A673 (cell line): ENCODE measurements at regions not wholly inside any gene's neighbourhood (a gene's known extent, or its start where the extent isn't known, plus 50 kb on each side); places are given as distances from the start of the nearest gene placed in this dataset.

Experiments used
- BruUV-seq: library from RNA; stranded (reverse); fragments of 400-500 nt; replicated peaks from 2 replicates; lab custom pipeline; 2021; lab: Mats Ljungman, UMichigan
- CTCF ChIA-PET: fragments of 300-600 bp; sonication (Branson Sonifier 250); formaldehyde crosslinking; loops from one replicate; lab custom pipeline; 2022; ENCODE audit warnings: antibody characterized with exemption; lab: Charles Lee
- POLR2A ChIA-PET: fragments of 300-600 bp; sonication (Branson Sonifier 250); formaldehyde crosslinking; loops from one replicate; lab custom pipeline; 2022; ENCODE audit warnings: antibody characterized with exemption; ENCODE audit not compliant: low non-redundant PET; lab: Charles Lee
- DNase-seq: peaks from one replicate; pipeline ENCODE4 v3.0.0-alpha.2; 2015; ENCODE audit warnings: low spot score
- H3K27ac ChIP-seq: fragments of 200-600 bp; sonication (generic); 2 replicates; pipeline ENCODE4 v1.5.1; 2016; ENCODE audit warnings: mixed run types, low read depth, mild to moderate bottlenecking, mixed read lengths, antibody characterized with exemption, low read length; ENCODE audit not compliant: poor library complexity, severe bottlenecking
- H3K27me3 ChIP-seq: fragments of 200-600 bp; sonication (generic); replicated peaks from 2 replicates; pipeline ENCODE4 v1.6.1; 2017; ENCODE audit warnings: mixed run types, low read depth, mild to moderate bottlenecking, mixed read lengths, antibody characterized with exemption, low read length; ENCODE audit not compliant: insufficient read depth, poor library complexity
- H3K36me3 ChIP-seq: fragments of 200-600 bp; sonication (generic); 2 replicates; pipeline ENCODE4 v1.6.1; 2016; ENCODE audit warnings: mixed run types, mild to moderate bottlenecking, mixed read lengths, antibody characterized with exemption, low read length; ENCODE audit not compliant: insufficient read depth, poor library complexity, severe bottlenecking
- H3K4me1 ChIP-seq: fragments of 200-600 bp; sonication (generic); 2 replicates; pipeline ENCODE4 v1.6.1; 2017; ENCODE audit warnings: mixed run types, mild to moderate bottlenecking, mixed read lengths, antibody characterized with exemption, low read length; ENCODE audit not compliant: insufficient read depth, poor library complexity, severe bottlenecking
- H3K4me3 ChIP-seq: fragments of 200-600 bp; sonication (generic); 2 replicates; pipeline ENCODE4 v1.5.1; 2016; ENCODE audit warnings: low read depth, mixed run types, mild to moderate bottlenecking, mixed read lengths, low read length; ENCODE audit not compliant: poor library complexity, severe bottlenecking
- H3K9me3 ChIP-seq: fragments of 200-600 bp; sonication (generic); 2 replicates; pipeline ENCODE4 v1.6.1; 2016; ENCODE audit warnings: mixed run types, low read depth, mild to moderate bottlenecking, mixed read lengths, antibody characterized with exemption, low read length; ENCODE audit not compliant: poor library complexity, severe bottlenecking
- CTCF ChIP-seq: fragments of 300-800, 200-600 bp; sonication (generic); conservative IDR thresholded peaks from 2 replicates; pipeline ENCODE4 v1.5.1; 2017; ENCODE audit warnings: low read depth, mild to moderate bottlenecking, antibody characterized with exemption, low read length, moderate library complexity, mixed read lengths
- EZH2 ChIP-seq: fragments of 200-600 bp; sonication (generic); IDR thresholded peaks from 2 replicates; pipeline ENCODE4 v1.6.1; 2017; ENCODE audit warnings: borderline replicate concordance, low read depth, mild to moderate bottlenecking, mixed read lengths, antibody characterized with exemption, low read length; ENCODE audit not compliant: poor library complexity, severe bottlenecking
- intact Hi-C: fragments of 100-400 bp; cut with micrococcal nuclease; formaldehyde crosslinking; loops from one replicate; pipeline ENCODE4 v1.10.0; 2022; ENCODE audit not compliant: unreplicated experiment

- ChIA-PET CTCF (interaction anchor here (0.5 kb wide), 1 partner anchor 23 kb away, joined by 5 read pairs; no protein-coding TSS in a partner anchor), POLR2A (no interaction called here)
- no peak overlapping the region for H3K27ac ChIP-seq
- no peak overlapping the region for H3K4me3 ChIP-seq
- TF ChIP-seq EZH2 (no peak), CTCF (no peak)
- no peaks in the 10 kb centered on the region for H3K27me3 ChIP-seq
- peaks cover 7% of the 10 kb centered on the region for H3K4me1 ChIP-seq
- intact Hi-C loops, result no loop called here
- no peak for DNase-seq
- no peaks in the 10 kb centered on the region for H3K36me3 ChIP-seq
- BruUV-seq, result no TSS peak
- no peaks in the 10 kb centered on the region for H3K9me3 ChIP-seq
These were observed 478.4 kb upstream of the FAM241A start for GRCh38 chr4:111666826-111667360.

- intact Hi-C loops, result no loop called here
These were observed 473.5 kb upstream of the FAM241A start for GRCh38 chr4:111671756-111672155.

GRCh38 chr4:111675746-111676145 is 469.5 kb upstream of the FAM241A start:
- BruUV-seq, result no TSS peak
- Histone ChIP-seq H3K36me3 (no peaks in the 10 kb centered on the region), H3K27me3 (no peaks in the 10 kb centered on the region), H3K4me3 (no peak overlapping the region), H3K27ac (no peak overlapping the region), H3K4me1 (peaks cover 42% of the 10 kb centered on the region), H3K9me3 (no peaks in the 10 kb centered on the region)
- ChIA-PET POLR2A (no interaction called here), CTCF (no interaction called here)
- intact Hi-C loops, result no loop called here
- no peak for DNase-seq
- TF ChIP-seq CTCF (0 out of 2 replicates have a peak, but pooled peaks have one; percentile 9), EZH2 (no peak)

More at GRCh38 chr4:111671756-111672155, 473.5 kb upstream of the FAM241A start:
- H3K27me3 ChIP-seq, result no peaks in the 10 kb centered on the region
- H3K27ac ChIP-seq, result no peak overlapping the region
- no peaks in the 10 kb centered on the region for H3K36me3 ChIP-seq
- POLR2A ChIA-PET, result no interaction called here
- CTCF ChIA-PET, result no interaction called here
- peaks cover 21% of the 10 kb centered on the region for H3K4me1 ChIP-seq
- no TSS peak for BruUV-seq
- H3K4me3 ChIP-seq, result no peak overlapping the region
- TF ChIP-seq EZH2 (no peak), CTCF (no peak)
- H3K9me3 ChIP-seq, result no peaks in the 10 kb centered on the region
- peak; percentile 63 for DNase-seq
